ENCODE measurements at regions not wholly inside any gene's neighbourhood (a gene's known extent, or its start where the extent isn't known, plus 50 kb on each side); places are given as distances from the start of the nearest gene placed in this dataset.

DNA sequence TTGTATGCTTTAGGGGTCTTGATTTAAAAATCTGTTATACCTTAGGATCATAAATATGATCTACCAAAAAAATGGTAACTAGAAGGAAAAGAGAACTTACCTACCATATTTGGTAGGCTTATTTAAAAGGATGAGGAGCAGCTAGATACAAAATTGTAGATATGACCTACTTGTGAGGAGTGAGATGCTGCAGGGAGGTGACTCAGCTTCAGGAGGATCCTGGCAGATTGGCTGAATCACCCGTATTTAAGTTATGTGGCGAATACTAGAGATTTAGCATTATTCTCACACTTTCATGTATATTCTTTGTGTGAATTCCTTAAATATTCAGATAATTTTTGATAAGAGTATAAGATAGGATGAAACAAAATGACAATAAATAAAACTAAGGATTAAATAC, 657.3 kb upstream of the LINC00305 start:
- no peak for TF ChIP-seq CTCF (IDR thresholded peaks at IDR 0.05 in 2 of 3, conservative IDR thresholded peaks at IDR 0.05 in 1 of 3; ENCODE audit: insufficient read depth in 2 of 3, low read depth in 1 of 3, low read length in 3 of 3)
- TF ChIP-seq PRPF4 (IDR thresholded peaks at IDR 0.05; ENCODE audit: insufficient read depth, low read depth, low read length, poor library complexity, severe bottlenecking), result no peak
- no peak for TF ChIP-seq ZSCAN29 (IDR thresholded peaks at IDR 0.05)

Measured in K562 (cell line).